ENCODE measurements at regions not wholly inside any gene's neighbourhood (a gene's known extent, or its start where the extent isn't known, plus 50 kb on each side); places are given as distances from the start of the nearest gene placed in this dataset.
"Not testable (repeated sequence)": the region's sequence is repeated elsewhere in the genome, so short reads cannot be mapped to it uniquely, and the experiment has no call there.

GRCh38 chr7:65770473-65771225, 102.2 kb upstream of the VKORC1L1 start:
- H3K27me3 ChIP-seq (ENCODE audit: control insufficient read depth, insufficient read depth, low read length); H4K20me1 ChIP-seq (ENCODE audit: control insufficient read depth, extremely low read depth, insufficient read depth, low read length); H3K4me1 ChIP-seq (ENCODE audit: control insufficient read depth, extremely low read depth, insufficient read depth, low read length); H3K36me3 ChIP-seq (ENCODE audit: control insufficient read depth, insufficient read depth, low read length); H3K9me3 ChIP-seq (ENCODE audit: control insufficient read depth, insufficient read depth, low read depth, low read length); H3K79me2 ChIP-seq (ENCODE audit: control insufficient read depth, insufficient read depth, low read length): not testable (repeated sequence)
- Histone ChIP-seq H3K4me2 (ENCODE audit: extremely low read depth, insufficient read depth, low read length) (peak overlapping the region; percentile 59), H3K4me3 (replicated peaks in 1 of 4; ENCODE audit: control extremely low read depth in 1 of 4, insufficient read depth in 1 of 4, low read depth in 3 of 4, low read length in 4 of 4) (peak overlapping the region; percentile 71 to 87 (median 76)), H3K27ac (ENCODE audit: insufficient read depth, low read length) (peak overlapping the region; percentile 80), H3K9ac (ENCODE audit: insufficient read depth, low read length) (peak overlapping the region; percentile 84), H2AFZ (ENCODE audit: low read length) (peak overlapping the region; percentile 93)
- TF ChIP-seq, protein P1, sequence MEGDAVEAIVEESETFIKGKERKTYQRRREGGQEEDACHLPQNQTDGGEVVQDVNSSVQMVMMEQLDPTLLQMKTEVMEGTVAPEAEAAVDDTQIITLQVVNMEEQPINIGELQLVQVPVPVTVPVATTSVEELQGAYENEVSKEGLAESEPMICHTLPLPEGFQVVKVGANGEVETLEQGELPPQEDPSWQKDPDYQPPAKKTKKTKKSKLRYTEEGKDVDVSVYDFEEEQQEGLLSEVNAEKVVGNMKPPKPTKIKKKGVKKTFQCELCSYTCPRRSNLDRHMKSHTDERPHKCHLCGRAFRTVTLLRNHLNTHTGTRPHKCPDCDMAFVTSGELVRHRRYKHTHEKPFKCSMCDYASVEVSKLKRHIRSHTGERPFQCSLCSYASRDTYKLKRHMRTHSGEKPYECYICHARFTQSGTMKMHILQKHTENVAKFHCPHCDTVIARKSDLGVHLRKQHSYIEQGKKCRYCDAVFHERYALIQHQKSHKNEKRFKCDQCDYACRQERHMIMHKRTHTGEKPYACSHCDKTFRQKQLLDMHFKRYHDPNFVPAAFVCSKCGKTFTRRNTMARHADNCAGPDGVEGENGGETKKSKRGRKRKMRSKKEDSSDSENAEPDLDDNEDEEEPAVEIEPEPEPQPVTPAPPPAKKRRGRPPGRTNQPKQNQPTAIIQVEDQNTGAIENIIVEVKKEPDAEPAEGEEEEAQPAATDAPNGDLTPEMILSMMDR (conservative IDR thresholded peaks at IDR 0.05 in 1 of 2, IDR thresholded peaks at IDR 0.05 in 1 of 2; ENCODE audit: low read depth in 1 of 2, low read length in 2 of 2), result peak in 1 of 2 donors; percentile 18
- DNase-seq (ENCODE audit: low read depth in 2 of 2), result peak; percentile 89 to 95

GRCh38 chr7:65771226-65771569, 101.7 kb upstream of the VKORC1L1 start:
- peak overlapping the region; percentile 47 for H2AFZ ChIP-seq (ENCODE audit: low read length)
- peak overlapping the region in 2 of 4 experiments; percentile 56 to 77 for H3K4me3 ChIP-seq (replicated peaks in 1 of 4; ENCODE audit: control extremely low read depth in 1 of 4, insufficient read depth in 1 of 4, low read depth in 3 of 4, low read length in 4 of 4)

GRCh38 chr7:65776677-65777076, 96.2 kb upstream of the VKORC1L1 start:
- not testable (repeated sequence) for H3K27ac ChIP-seq (ENCODE audit: insufficient read depth, low read length); H3K4me3 ChIP-seq (replicated peaks in 1 of 4; ENCODE audit: control extremely low read depth in 1 of 4, insufficient read depth in 1 of 4, low read depth in 3 of 4, low read length in 4 of 4); H3K9ac ChIP-seq (ENCODE audit: insufficient read depth, low read length); H3K36me3 ChIP-seq (ENCODE audit: control insufficient read depth, insufficient read depth, low read length); H3K9me3 ChIP-seq (ENCODE audit: control insufficient read depth, insufficient read depth, low read depth, low read length); DNase-seq (ENCODE audit: low read depth in 2 of 2); H2AFZ ChIP-seq (ENCODE audit: low read length); H4K20me1 ChIP-seq (ENCODE audit: control insufficient read depth, extremely low read depth, insufficient read depth, low read length); H3K27me3 ChIP-seq (ENCODE audit: control insufficient read depth, insufficient read depth, low read length); H3K79me2 ChIP-seq (ENCODE audit: control insufficient read depth, insufficient read depth, low read length); H3K4me2 ChIP-seq (ENCODE audit: extremely low read depth, insufficient read depth, low read length); H3K4me1 ChIP-seq (ENCODE audit: control insufficient read depth, extremely low read depth, insufficient read depth, low read length)

More at GRCh38 chr7:65771226-65771569, 101.7 kb upstream of the VKORC1L1 start:
- not testable (repeated sequence) for H3K27me3 ChIP-seq (ENCODE audit: control insufficient read depth, insufficient read depth, low read length); H4K20me1 ChIP-seq (ENCODE audit: control insufficient read depth, extremely low read depth, insufficient read depth, low read length); DNase-seq (ENCODE audit: low read depth in 2 of 2); H3K9ac ChIP-seq (ENCODE audit: insufficient read depth, low read length); H3K4me1 ChIP-seq (ENCODE audit: control insufficient read depth, extremely low read depth, insufficient read depth, low read length); H3K9me3 ChIP-seq (ENCODE audit: control insufficient read depth, insufficient read depth, low read depth, low read length); H3K36me3 ChIP-seq (ENCODE audit: control insufficient read depth, insufficient read depth, low read length); H3K79me2 ChIP-seq (ENCODE audit: control insufficient read depth, insufficient read depth, low read length)
- H3K27ac ChIP-seq (ENCODE audit: insufficient read depth, low read length), result peak overlapping the region; percentile 80
- H3K4me2 ChIP-seq (ENCODE audit: extremely low read depth, insufficient read depth, low read length), result peak overlapping the region; percentile 59

DNA sequence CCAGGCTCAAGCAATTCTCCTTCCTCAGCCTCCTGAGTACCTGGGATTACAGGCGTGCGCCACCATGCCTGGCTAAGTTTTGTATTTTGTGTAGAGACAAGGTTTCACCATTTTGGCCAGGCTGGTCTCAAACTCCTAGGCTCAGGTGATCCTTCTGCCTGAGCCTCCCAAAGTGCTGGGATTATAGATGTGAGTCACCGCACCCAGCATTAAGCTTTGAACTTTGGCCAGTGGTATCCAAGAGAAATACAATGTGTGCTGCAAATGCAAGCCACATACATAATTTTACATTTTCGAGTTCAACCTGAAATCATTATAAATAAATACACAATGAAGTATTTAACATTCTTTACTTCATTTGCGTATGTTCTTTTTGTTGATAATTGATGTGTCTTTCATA, 82.9 kb upstream of the VKORC1L1 start:
- not testable (repeated sequence) for H3K27me3 ChIP-seq (ENCODE audit: control insufficient read depth, insufficient read depth, low read length); DNase-seq (ENCODE audit: low read depth in 2 of 2); H3K27ac ChIP-seq (ENCODE audit: insufficient read depth, low read length); H3K79me2 ChIP-seq (ENCODE audit: control insufficient read depth, insufficient read depth, low read length); H3K9ac ChIP-seq (ENCODE audit: insufficient read depth, low read length); H3K4me1 ChIP-seq (ENCODE audit: control insufficient read depth, extremely low read depth, insufficient read depth, low read length); H3K36me3 ChIP-seq (ENCODE audit: control insufficient read depth, insufficient read depth, low read length); H3K4me2 ChIP-seq (ENCODE audit: extremely low read depth, insufficient read depth, low read length); H3K9me3 ChIP-seq (ENCODE audit: control insufficient read depth, insufficient read depth, low read depth, low read length); H4K20me1 ChIP-seq (ENCODE audit: control insufficient read depth, extremely low read depth, insufficient read depth, low read length); H2AFZ ChIP-seq (ENCODE audit: low read length); H3K4me3 ChIP-seq (replicated peaks in 1 of 4; ENCODE audit: control extremely low read depth in 1 of 4, insufficient read depth in 1 of 4, low read depth in 3 of 4, low read length in 4 of 4)

GRCh38 chr7:65791788-65792187, 81.1 kb upstream of the VKORC1L1 start:
- DNase-seq (ENCODE audit: low read depth in 2 of 2); H3K4me3 ChIP-seq (replicated peaks in 1 of 4; ENCODE audit: control extremely low read depth in 1 of 4, insufficient read depth in 1 of 4, low read depth in 3 of 4, low read length in 4 of 4); H3K4me1 ChIP-seq (ENCODE audit: control insufficient read depth, extremely low read depth, insufficient read depth, low read length); H3K27ac ChIP-seq (ENCODE audit: insufficient read depth, low read length); H3K27me3 ChIP-seq (ENCODE audit: control insufficient read depth, insufficient read depth, low read length); H3K79me2 ChIP-seq (ENCODE audit: control insufficient read depth, insufficient read depth, low read length); H3K36me3 ChIP-seq (ENCODE audit: control insufficient read depth, insufficient read depth, low read length); H3K9ac ChIP-seq (ENCODE audit: insufficient read depth, low read length); H4K20me1 ChIP-seq (ENCODE audit: control insufficient read depth, extremely low read depth, insufficient read depth, low read length); H3K4me2 ChIP-seq (ENCODE audit: extremely low read depth, insufficient read depth, low read length); H2AFZ ChIP-seq (ENCODE audit: low read length); H3K9me3 ChIP-seq (ENCODE audit: control insufficient read depth, insufficient read depth, low read depth, low read length): not testable (repeated sequence)

DNA sequence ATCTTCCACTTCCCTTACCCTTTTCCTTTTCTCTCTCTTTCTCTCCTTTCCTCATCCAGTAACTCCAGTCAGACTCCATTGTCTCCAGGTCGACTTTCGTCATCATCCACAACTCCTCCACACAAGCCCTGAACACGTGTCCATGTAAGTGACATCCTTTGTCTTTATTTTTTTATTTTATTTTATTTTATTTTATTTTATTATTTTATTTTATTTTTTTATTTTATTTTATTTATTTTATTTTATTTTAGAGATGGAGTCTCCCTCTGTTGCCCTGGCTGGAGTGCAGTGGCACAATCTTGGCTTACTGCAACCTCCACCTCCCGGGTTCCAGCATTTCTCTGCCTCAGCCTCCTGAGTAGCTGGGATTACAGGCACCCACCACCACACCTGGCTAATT, 80.1 kb upstream of the VKORC1L1 start:
- not testable (repeated sequence) for H3K4me2 ChIP-seq (ENCODE audit: extremely low read depth, insufficient read depth, low read length); H3K4me1 ChIP-seq (ENCODE audit: control insufficient read depth, extremely low read depth, insufficient read depth, low read length); H3K9ac ChIP-seq (ENCODE audit: insufficient read depth, low read length); DNase-seq (ENCODE audit: low read depth in 2 of 2); H3K36me3 ChIP-seq (ENCODE audit: control insufficient read depth, insufficient read depth, low read length); H3K27ac ChIP-seq (ENCODE audit: insufficient read depth, low read length); H3K4me3 ChIP-seq (replicated peaks in 1 of 4; ENCODE audit: control extremely low read depth in 1 of 4, insufficient read depth in 1 of 4, low read depth in 3 of 4, low read length in 4 of 4); H4K20me1 ChIP-seq (ENCODE audit: control insufficient read depth, extremely low read depth, insufficient read depth, low read length); H3K79me2 ChIP-seq (ENCODE audit: control insufficient read depth, insufficient read depth, low read length); H2AFZ ChIP-seq (ENCODE audit: low read length); H3K27me3 ChIP-seq (ENCODE audit: control insufficient read depth, insufficient read depth, low read length); H3K9me3 ChIP-seq (ENCODE audit: control insufficient read depth, insufficient read depth, low read depth, low read length)

Measured in fibroblast of lung (primary cell).